GM12878 (cell line): ENCODE measurements at regions not wholly inside any gene's neighbourhood (a gene's known extent, or its start where the extent isn't known, plus 50 kb on each side); places are given as distances from the start of the nearest gene placed in this dataset.
"Not testable (repeated sequence)": the region's sequence is repeated elsewhere in the genome, so short reads cannot be mapped to it uniquely, and the experiment has no call there.

ENCODE experiments used
- ATAC-seq: fragments of 200-7000 bp; cut with Tn5 transposase; 3 replicates; pipeline ENCODE4 v1.9.1; 2020; ENCODE audit warnings: mild to moderate bottlenecking, moderate library complexity
- BruUV-seq: library from RNA; stranded (reverse); fragments of 400-500 nt; replicated peaks from 2 replicates; lab custom pipeline; 2021; lab: Mats Ljungman, UMichigan
- CTCF ChIA-PET: fragments of 300-600 bp; sonication (Branson Sonifier 250); formaldehyde crosslinking; extraction: SDS; loops from one replicate; lab custom pipeline; 2021; ENCODE audit warnings: inconsistent platforms; lab: Yijun Ruan, JAX
- POLR2A ChIA-PET: fragments of 350-600 bp; formaldehyde crosslinking; extraction: SDS; loops from one replicate; lab custom pipeline; 2021; ENCODE audit warnings: inconsistent platforms; lab: Charles Lee
- RAD21 ChIA-PET: fragments of 300-600 bp; sonication (Branson Sonifier 250); formaldehyde crosslinking; loops from one replicate; lab custom pipeline; 2023; ENCODE audit warnings: antibody characterized with exemption; ENCODE audit not compliant: unreplicated experiment; lab: Charles Lee
- SMC1A ChIA-PET: fragments of 300-600 bp; sonication (Branson Sonifier 250); formaldehyde crosslinking; loops from one replicate; lab custom pipeline; 2023; ENCODE audit not compliant: unreplicated experiment, uncharacterized antibody; lab: Charles Lee
- DNase-seq: peaks from one replicate; pipeline ENCODE4 v3.0.0-alpha.2; 2011; ENCODE audit warnings: low read depth, low spot score
- FAIRE-seq: peaks from 3 replicates; lab custom pipeline; 2011; peaks lifted over from hg19 to GRCh38; lab: Jason Lieb, UNC
- H2AFZ ChIP-seq: 2 replicates; pipeline ENCODE4 v1.6.0; 2011; ENCODE audit warnings: low read depth, low read length, control low read depth; ENCODE audit not compliant: control insufficient read depth
- H3K27ac ChIP-seq: 2 replicates; pipeline ENCODE4 v1.5.1; 2011; ENCODE audit warnings: control low read depth; ENCODE audit not compliant: control insufficient read depth, insufficient read depth
- H3K27me3 ChIP-seq, 2 experiments: replicated peaks in 1 of 2; 2 replicates each; pipeline versions ENCODE4 v1.6.0 to v1.6.1; 2011; ENCODE audit warnings: low read length in 1 of 2; ENCODE audit not compliant: control insufficient read depth in 2 of 2, insufficient read depth in 2 of 2
- H3K36me3 ChIP-seq, 2 experiments: 2 replicates each; pipeline ENCODE4 v1.5.1; 2011; ENCODE audit warnings: low read length in 1 of 2; ENCODE audit not compliant: control insufficient read depth in 2 of 2, insufficient read depth in 2 of 2
- H3K4me1 ChIP-seq: 2 replicates; pipeline ENCODE4 v1.6.1; 2011; ENCODE audit warnings: mild to moderate bottlenecking, low read length, moderate library complexity, mixed read lengths; ENCODE audit not compliant: control insufficient read depth, insufficient read depth
- H3K4me2 ChIP-seq: 2 replicates; pipeline ENCODE4 v1.6.0; 2011; ENCODE audit warnings: control low read depth; ENCODE audit not compliant: control insufficient read depth, insufficient read depth
- H3K4me3 ChIP-seq: fragments of 200-600 bp; sonication (generic); 2 replicates; pipeline ENCODE4 v1.5.1; 2016
- H3K79me2 ChIP-seq: 2 replicates; pipeline ENCODE4 v1.6.0; 2011; ENCODE audit warnings: low read length; ENCODE audit not compliant: control insufficient read depth, insufficient read depth
- H3K9ac ChIP-seq: 2 replicates; pipeline ENCODE4 v1.8.0; 2011; ENCODE audit warnings: low read length, control low read depth, mixed read lengths; ENCODE audit not compliant: control insufficient read depth, insufficient read depth
- H3K9me3 ChIP-seq: replicated peaks from 3 replicates; pipeline ENCODE4 v1.5.1; 2011; ENCODE audit warnings: mild to moderate bottlenecking, low read length; ENCODE audit not compliant: control insufficient read depth, insufficient read depth
- H4K20me1 ChIP-seq: 2 replicates; pipeline ENCODE4 v1.6.0; 2011; ENCODE audit not compliant: control insufficient read depth, insufficient read depth
- WGBS: methylation state at CpG from one replicate; pipeline ENCODE4 v1.1.6; 2016; ENCODE audit warnings: low lambda C conversion rate; ENCODE audit not compliant: insufficient replicate concordance, insufficient coverage; ENCODE audit errors: missing lambda C conversion rate; 5-methylcytosine and 5-hydroxymethylcytosine counted together
- in situ Hi-C: fragments of 300-500 bp; cut with MboI; formaldehyde crosslinking; loops from 9 replicates; pipeline ENCODE4 v1.14.3; 2018; ENCODE audit warnings: mixed read lengths
- intact Hi-C: fragments of 100-400 bp; cut with micrococcal nuclease; formaldehyde crosslinking; loops from one replicate; pipeline ENCODE4 v1.14.2; 2022; ENCODE audit not compliant: unreplicated experiment

GRCh38 chr10:106019559-106019958, 1144.9 kb downstream of the SORCS1 start:
- DNase-seq, H3K4me1 ChIP-seq, H3K4me3 ChIP-seq, intact Hi-C loops, H3K9ac ChIP-seq, H3K27me3 ChIP-seq, BruUV-seq, CTCF ChIA-PET, H3K36me3 ChIP-seq, SMC1A ChIA-PET, H4K20me1 ChIP-seq, H2AFZ ChIP-seq, POLR2A ChIA-PET, RAD21 ChIA-PET, H3K27ac ChIP-seq, ATAC-seq, H3K79me2 ChIP-seq, H3K4me2 ChIP-seq, in situ Hi-C loops, H3K9me3 ChIP-seq, FAIRE-seq: not testable (repeated sequence)
- 14% methylated on average over 6 of the region's 6 CpGs for WGBS

- POLR2A ChIA-PET, FAIRE-seq, H2AFZ ChIP-seq, H3K79me2 ChIP-seq, BruUV-seq, H3K4me3 ChIP-seq, H3K4me1 ChIP-seq, DNase-seq, H3K4me2 ChIP-seq, intact Hi-C loops, ATAC-seq, H4K20me1 ChIP-seq, H3K27ac ChIP-seq, H3K9ac ChIP-seq, CTCF ChIA-PET, H3K36me3 ChIP-seq, RAD21 ChIA-PET, in situ Hi-C loops, H3K9me3 ChIP-seq, H3K27me3 ChIP-seq: not testable (repeated sequence)
- 3% methylated on average over 4 of the region's 4 CpGs for WGBS
- SMC1A ChIA-PET, result interaction anchor here (0.7 kb wide), 1 partner anchor 160 kb away, joined by 3 read pairs; no protein-coding TSS in a partner anchor
Observed at GRCh38 chr10:106015369-106016199, 1148.9 kb downstream of the SORCS1 start.
